GM12878 (cell line): ENCODE measurements at regions not wholly inside any gene's neighbourhood (a gene's known extent, or its start where the extent isn't known, plus 50 kb on each side); places are given as distances from the start of the nearest gene placed in this dataset.

ENCODE experiments used
- BCLAF1 ChIP-seq: fragments of 450-650 bp; IDR thresholded peaks from 2 replicates; pipeline ENCODE4 v1.6.1; 2017; ENCODE audit warnings: antibody characterized with exemption, mild to moderate bottlenecking, moderate library complexity
- E2F4 ChIP-seq: IDR thresholded peaks from 2 replicates; pipeline ENCODE4 v1.6.1; 2012; ENCODE audit warnings: low read depth, low read length, improper control_type of control experiment
- JUNB ChIP-seq: IDR thresholded peaks from 2 replicates; pipeline ENCODE4 v1.6.1; 2016; ENCODE audit warnings: antibody characterized with exemption, mild to moderate bottlenecking
- KAT2A ChIP-seq: conservative IDR thresholded peaks from 2 replicates; pipeline ENCODE4 v1.6.1; 2011; ENCODE audit warnings: low read depth, low read length; ENCODE audit not compliant: control insufficient read depth
- POLR2A ChIP-seq: IDR thresholded peaks from 2 replicates; pipeline ENCODE4 v1.6.1; 2011; ENCODE audit warnings: low read depth, mild to moderate bottlenecking, low read length
- POLR2AphosphoS5 ChIP-seq: IDR thresholded peaks from 2 replicates; pipeline ENCODE4 v1.6.1; 2011; ENCODE audit warnings: mild to moderate bottlenecking, low read length, inconsistent platforms
- RAD51 ChIP-seq: fragments of 450-650 bp; IDR thresholded peaks from 2 replicates; pipeline ENCODE4 v1.6.1; 2016; ENCODE audit warnings: moderate library complexity, mild to moderate bottlenecking, inconsistent platforms
- USF1 ChIP-seq: IDR thresholded peaks from 2 replicates; pipeline ENCODE4 v1.6.1; 2011; ENCODE audit warnings: borderline replicate concordance, low read depth, mild to moderate bottlenecking, moderate library complexity, mixed read lengths, low read length; ENCODE audit not compliant: insufficient read depth; ENCODE audit errors: extremely low read length
- ZNF207 ChIP-seq: fragments of 450-650 bp; IDR thresholded peaks from 2 replicates; pipeline ENCODE4 v1.6.1; 2014; ENCODE audit warnings: antibody characterized with exemption, mild to moderate bottlenecking, borderline replicate concordance
- TF ChIP-seq, protein P1 (sequence below), 3 experiments: IDR thresholded peaks in 2 of 3; conservative IDR thresholded peaks in 1 of 3; 2 replicates each; pipeline ENCODE4 v1.5.1; 2011; ENCODE audit warnings: low read depth in 3 of 3, low read length in 3 of 3, mild to moderate bottlenecking in 3 of 3, control low read depth in 2 of 3, moderate library complexity in 2 of 3, inconsistent platforms in 1 of 3, mixed read lengths in 1 of 3; ENCODE audit not compliant: control insufficient read depth in 2 of 3, insufficient read depth in 1 of 3; ENCODE audit errors: extremely low read depth in 1 of 3
- TF ChIP-seq, protein P2 (sequence below): fragments of 450-650 bp; IDR thresholded peaks from 2 replicates; pipeline ENCODE4 v1.6.1; 2017; ENCODE audit warnings: mild to moderate bottlenecking, moderate library complexity
- TF ChIP-seq, protein P3 (sequence below): fragments of 450-650 bp; formaldehyde crosslinking; IDR thresholded peaks from 2 replicates; pipeline ENCODE4 v1.4.0; 2020; ENCODE audit warnings: mild to moderate bottlenecking, moderate library complexity
- TF ChIP-seq, protein P4 (sequence below): fragments of 450-650 bp; IDR thresholded peaks from 2 replicates; pipeline ENCODE4 v1.6.1; 2016; ENCODE audit warnings: mild to moderate bottlenecking

DNA sequence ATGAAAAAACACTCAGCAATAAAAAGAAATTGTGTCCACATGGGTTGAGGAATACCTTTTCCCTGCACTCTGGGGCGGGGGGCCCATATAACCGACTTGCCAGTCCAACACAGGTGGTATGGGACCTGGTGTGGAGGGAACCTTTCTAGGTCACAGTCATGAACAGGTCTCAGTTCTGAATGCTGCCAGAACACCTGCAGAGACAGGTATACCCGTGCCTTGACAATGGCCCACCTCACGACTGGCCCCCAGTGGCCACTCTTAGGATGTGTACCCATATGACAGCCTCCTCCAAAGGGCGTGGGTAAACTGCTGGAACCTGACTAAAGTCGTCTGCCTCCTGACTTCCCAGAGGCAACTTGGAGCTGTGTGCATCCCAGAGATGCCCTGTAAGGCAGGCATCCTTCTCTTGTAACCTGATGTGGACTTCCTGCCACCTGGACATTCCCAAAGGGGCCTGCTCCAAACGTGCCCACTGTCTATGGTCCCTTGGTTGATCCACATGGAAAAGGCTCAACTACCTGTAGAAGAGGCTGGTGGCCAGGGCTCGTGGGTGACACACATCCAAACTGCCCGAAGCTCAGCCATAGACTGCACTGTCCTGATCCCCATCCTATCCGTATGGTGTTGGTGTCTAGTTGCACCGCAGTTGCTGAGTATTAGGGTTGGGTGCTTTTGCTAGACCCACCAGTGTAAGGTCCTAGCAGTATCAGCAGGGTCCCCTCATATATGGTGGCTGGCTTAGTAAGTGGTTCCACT, 859.3 kb downstream of the BRD1 start:
- no peak for TF ChIP-seq USF1
- no peak for TF ChIP-seq JUNB
- TF ChIP-seq, protein P1, sequence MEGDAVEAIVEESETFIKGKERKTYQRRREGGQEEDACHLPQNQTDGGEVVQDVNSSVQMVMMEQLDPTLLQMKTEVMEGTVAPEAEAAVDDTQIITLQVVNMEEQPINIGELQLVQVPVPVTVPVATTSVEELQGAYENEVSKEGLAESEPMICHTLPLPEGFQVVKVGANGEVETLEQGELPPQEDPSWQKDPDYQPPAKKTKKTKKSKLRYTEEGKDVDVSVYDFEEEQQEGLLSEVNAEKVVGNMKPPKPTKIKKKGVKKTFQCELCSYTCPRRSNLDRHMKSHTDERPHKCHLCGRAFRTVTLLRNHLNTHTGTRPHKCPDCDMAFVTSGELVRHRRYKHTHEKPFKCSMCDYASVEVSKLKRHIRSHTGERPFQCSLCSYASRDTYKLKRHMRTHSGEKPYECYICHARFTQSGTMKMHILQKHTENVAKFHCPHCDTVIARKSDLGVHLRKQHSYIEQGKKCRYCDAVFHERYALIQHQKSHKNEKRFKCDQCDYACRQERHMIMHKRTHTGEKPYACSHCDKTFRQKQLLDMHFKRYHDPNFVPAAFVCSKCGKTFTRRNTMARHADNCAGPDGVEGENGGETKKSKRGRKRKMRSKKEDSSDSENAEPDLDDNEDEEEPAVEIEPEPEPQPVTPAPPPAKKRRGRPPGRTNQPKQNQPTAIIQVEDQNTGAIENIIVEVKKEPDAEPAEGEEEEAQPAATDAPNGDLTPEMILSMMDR (IDR thresholded peaks at IDR 0.05 in 2 of 3, conservative IDR thresholded peaks at IDR 0.05 in 1 of 3; ENCODE audit: control insufficient read depth in 2 of 3, extremely low read depth in 1 of 3, insufficient read depth in 1 of 3, low read depth in 3 of 3, low read length in 3 of 3) = peak in 2 of 3 experiments; percentile 11 to 28; a peak in 1 of 6 replicates
- TF ChIP-seq, protein P2, sequence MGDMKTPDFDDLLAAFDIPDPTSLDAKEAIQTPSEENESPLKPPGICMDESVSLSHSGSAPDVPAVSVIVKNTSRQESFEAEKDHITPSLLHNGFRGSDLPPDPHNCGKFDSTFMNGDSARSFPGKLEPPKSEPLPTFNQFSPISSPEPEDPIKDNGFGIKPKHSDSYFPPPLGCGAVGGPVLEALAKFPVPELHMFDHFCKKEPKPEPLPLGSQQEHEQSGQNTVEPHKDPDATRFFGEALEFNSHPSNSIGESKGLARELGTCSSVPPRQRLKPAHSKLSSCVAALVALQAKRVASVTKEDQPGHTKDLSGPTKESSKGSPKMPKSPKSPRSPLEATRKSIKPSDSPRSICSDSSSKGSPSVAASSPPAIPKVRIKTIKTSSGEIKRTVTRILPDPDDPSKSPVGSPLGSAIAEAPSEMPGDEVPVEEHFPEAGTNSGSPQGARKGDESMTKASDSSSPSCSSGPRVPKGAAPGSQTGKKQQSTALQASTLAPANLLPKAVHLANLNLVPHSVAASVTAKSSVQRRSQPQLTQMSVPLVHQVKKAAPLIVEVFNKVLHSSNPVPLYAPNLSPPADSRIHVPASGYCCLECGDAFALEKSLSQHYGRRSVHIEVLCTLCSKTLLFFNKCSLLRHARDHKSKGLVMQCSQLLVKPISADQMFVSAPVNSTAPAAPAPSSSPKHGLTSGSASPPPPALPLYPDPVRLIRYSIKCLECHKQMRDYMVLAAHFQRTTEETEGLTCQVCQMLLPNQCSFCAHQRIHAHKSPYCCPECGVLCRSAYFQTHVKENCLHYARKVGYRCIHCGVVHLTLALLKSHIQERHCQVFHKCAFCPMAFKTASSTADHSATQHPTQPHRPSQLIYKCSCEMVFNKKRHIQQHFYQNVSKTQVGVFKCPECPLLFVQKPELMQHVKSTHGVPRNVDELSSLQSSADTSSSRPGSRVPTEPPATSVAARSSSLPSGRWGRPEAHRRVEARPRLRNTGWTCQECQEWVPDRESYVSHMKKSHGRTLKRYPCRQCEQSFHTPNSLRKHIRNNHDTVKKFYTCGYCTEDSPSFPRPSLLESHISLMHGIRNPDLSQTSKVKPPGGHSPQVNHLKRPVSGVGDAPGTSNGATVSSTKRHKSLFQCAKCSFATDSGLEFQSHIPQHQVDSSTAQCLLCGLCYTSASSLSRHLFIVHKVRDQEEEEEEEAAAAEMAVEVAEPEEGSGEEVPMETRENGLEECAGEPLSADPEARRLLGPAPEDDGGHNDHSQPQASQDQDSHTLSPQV = no peak
- TF ChIP-seq POLR2AphosphoS5 = no peak
- TF ChIP-seq, protein P3, sequence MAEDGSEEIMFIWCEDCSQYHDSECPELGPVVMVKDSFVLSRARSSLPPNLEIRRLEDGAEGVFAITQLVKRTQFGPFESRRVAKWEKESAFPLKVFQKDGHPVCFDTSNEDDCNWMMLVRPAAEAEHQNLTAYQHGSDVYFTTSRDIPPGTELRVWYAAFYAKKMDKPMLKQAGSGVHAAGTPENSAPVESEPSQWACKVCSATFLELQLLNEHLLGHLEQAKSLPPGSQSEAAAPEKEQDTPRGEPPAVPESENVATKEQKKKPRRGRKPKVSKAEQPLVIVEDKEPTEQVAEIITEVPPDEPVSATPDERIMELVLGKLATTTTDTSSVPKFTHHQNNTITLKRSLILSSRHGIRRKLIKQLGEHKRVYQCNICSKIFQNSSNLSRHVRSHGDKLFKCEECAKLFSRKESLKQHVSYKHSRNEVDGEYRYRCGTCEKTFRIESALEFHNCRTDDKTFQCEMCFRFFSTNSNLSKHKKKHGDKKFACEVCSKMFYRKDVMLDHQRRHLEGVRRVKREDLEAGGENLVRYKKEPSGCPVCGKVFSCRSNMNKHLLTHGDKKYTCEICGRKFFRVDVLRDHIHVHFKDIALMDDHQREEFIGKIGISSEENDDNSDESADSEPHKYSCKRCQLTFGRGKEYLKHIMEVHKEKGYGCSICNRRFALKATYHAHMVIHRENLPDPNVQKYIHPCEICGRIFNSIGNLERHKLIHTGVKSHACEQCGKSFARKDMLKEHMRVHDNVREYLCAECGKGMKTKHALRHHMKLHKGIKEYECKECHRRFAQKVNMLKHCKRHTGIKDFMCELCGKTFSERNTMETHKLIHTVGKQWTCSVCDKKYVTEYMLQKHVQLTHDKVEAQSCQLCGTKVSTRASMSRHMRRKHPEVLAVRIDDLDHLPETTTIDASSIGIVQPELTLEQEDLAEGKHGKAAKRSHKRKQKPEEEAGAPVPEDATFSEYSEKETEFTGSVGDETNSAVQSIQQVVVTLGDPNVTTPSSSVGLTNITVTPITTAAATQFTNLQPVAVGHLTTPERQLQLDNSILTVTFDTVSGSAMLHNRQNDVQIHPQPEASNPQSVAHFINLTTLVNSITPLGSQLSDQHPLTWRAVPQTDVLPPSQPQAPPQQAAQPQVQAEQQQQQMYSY (CRISPR knock-in tag) = no peak
- no peak for TF ChIP-seq RAD51
- no peak for TF ChIP-seq BCLAF1
- no peak for TF ChIP-seq POLR2A
- no peak for TF ChIP-seq ZNF207
- no peak for TF ChIP-seq E2F4
- TF ChIP-seq, protein P4, sequence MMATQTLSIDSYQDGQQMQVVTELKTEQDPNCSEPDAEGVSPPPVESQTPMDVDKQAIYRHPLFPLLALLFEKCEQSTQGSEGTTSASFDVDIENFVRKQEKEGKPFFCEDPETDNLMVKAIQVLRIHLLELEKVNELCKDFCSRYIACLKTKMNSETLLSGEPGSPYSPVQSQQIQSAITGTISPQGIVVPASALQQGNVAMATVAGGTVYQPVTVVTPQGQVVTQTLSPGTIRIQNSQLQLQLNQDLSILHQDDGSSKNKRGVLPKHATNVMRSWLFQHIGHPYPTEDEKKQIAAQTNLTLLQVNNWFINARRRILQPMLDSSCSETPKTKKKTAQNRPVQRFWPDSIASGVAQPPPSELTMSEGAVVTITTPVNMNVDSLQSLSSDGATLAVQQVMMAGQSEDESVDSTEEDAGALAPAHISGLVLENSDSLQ = no peak
- no peak for TF ChIP-seq KAT2A
